ENCODE measurements at regions not wholly inside any gene's neighbourhood (a gene's known extent, or its start where the extent isn't known, plus 50 kb on each side); places are given as distances from the start of the nearest gene placed in this dataset.

GRCh38 chr5:104375345-104375744 is 812.8 kb upstream of the NUDT12 start:
- no peak overlapping the region for H3K4me3 Mint-ChIP-seq
- no peaks in the 10 kb centered on the region for H3K79me2 ChIP-seq (ENCODE audit: insufficient read depth, low read length)
- no peak overlapping the region for H3K23ac ChIP-seq (ENCODE audit: insufficient read length, low read depth, low read length)
- no peaks in the 10 kb centered on the region for H3K27me3 ChIP-seq (ENCODE audit: insufficient read depth, low read length)
- H3K36me3 Mint-ChIP-seq (ENCODE audit: insufficient read depth in 1 of 3, low read depth in 3 of 3) = no peaks in the 10 kb centered on the region
- no peaks in the 10 kb centered on the region for H3K4me1 Mint-ChIP-seq
- H4K91ac ChIP-seq (ENCODE audit: insufficient read length, low read depth, low read length) = no peak overlapping the region
- H3K9me3 ChIP-seq (ENCODE audit: control insufficient read depth, low read depth, low read length) = no peaks in the 10 kb centered on the region
- no peak overlapping the region for H4K5ac ChIP-seq (ENCODE audit: insufficient read length, low read depth, low read length)
- H4K20me1 ChIP-seq (ENCODE audit: control insufficient read depth, insufficient read depth, insufficient read length) = no peaks in the 10 kb centered on the region
- no peaks in the 10 kb centered on the region for H3K79me1 ChIP-seq (ENCODE audit: insufficient read depth, low read depth, low read length, poor library complexity, severe bottlenecking)
- H2BK15ac ChIP-seq (ENCODE audit: low read depth, low read length) = no peak overlapping the region
- H3K56ac ChIP-seq (ENCODE audit: insufficient read length, low read depth, low read length) = no peak overlapping the region
- no peak overlapping the region for H2AK5ac ChIP-seq (ENCODE audit: insufficient read length, low read length)
- no peaks in the 10 kb centered on the region for H3K23me2 ChIP-seq (ENCODE audit: insufficient read length, low read depth, low read length, poor library complexity, severe bottlenecking)
- H3K4me2 ChIP-seq (ENCODE audit: insufficient read depth, insufficient read length, low read length) = no peak overlapping the region
- no peak for TF ChIP-seq CTCF (conservative IDR thresholded peaks at IDR 0.05)
- DNase-seq = no peak
- no peaks in the 10 kb centered on the region for H3K27me3 Mint-ChIP-seq (ENCODE audit: low read depth)
- H3T11ph ChIP-seq (ENCODE audit: low read length) = no peak overlapping the region
- H2BK120ac ChIP-seq (ENCODE audit: low read depth, low read length, poor library complexity, severe bottlenecking) = no peak overlapping the region
- H2BK20ac ChIP-seq (ENCODE audit: low read depth, low read length, poor library complexity, severe bottlenecking) = no peak overlapping the region
- no peak overlapping the region for H2BK12ac ChIP-seq (ENCODE audit: insufficient read length, low read depth, low read length)
- no peak overlapping the region for H3K4ac ChIP-seq (ENCODE audit: low read depth, low read length)
- H3K27ac ChIP-seq (ENCODE audit: insufficient read length, low read depth, low read length) = no peak overlapping the region
- no peak overlapping the region for H3K27ac Mint-ChIP-seq
- no peak overlapping the region for H2AFZ ChIP-seq (ENCODE audit: low read length)
- H3K4me1 ChIP-seq (ENCODE audit: insufficient read depth, low read length) = no peaks in the 10 kb centered on the region
- no peak overlapping the region for H2BK5ac ChIP-seq (ENCODE audit: insufficient read length, low read length)
- no peaks in the 10 kb centered on the region; a peak in 1 of 5 replicates for H3K9me3 Mint-ChIP-seq
- no peak overlapping the region for H3K9ac ChIP-seq (ENCODE audit: extremely low read depth, insufficient read length, low read length)
- WGBS (ENCODE audit: extremely low coverage, insufficient read length, low lambda C conversion rate) = no CpG with 5 or more reads among the region's 1 CpG
- H3K14ac ChIP-seq (ENCODE audit: insufficient read depth, low read length) = no peak overlapping the region
- H3K18ac ChIP-seq (ENCODE audit: insufficient read length, low read depth, low read length) = no peak overlapping the region
- H4K8ac ChIP-seq (replicated peaks; ENCODE audit: insufficient read length, low read depth, low read length) = no peak overlapping the region
